ENCODE measurements at regions not wholly inside any gene's neighbourhood (a gene's known extent, or its start where the extent isn't known, plus 50 kb on each side); places are given as distances from the start of the nearest gene placed in this dataset.

DNA sequence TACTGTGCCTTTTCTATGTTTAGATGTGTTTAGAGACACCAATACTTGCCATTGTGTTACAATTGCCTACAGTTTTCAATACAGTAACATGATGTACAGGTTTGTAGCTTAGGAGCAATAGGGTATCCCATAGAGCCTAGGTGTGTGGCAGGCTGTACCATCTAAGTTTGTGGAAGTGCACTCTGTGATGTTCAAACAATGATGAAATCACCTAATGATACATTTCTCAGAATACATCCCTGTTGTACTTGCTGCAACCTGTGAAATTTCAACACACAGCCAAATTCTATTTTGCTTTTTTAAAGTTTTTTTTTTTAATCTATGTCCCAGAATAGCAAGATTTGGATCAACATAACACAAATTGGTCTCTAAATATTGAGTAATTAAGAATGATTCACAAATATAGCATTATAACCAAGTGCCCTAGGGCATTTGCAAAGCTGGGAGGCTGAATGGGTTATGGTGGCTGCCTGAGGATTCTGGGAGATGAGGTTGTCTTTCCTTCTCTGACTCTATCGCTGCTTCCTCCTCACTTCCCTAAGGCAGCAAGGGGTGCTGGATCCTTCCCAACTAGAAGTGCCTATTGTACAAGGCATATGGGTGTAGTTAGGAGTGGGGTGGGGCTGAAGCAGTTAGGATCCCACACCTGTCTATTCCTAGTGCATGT is 78.3 kb downstream of the SKA1 start:
- TF ChIP-seq EZH2 (IDR thresholded peaks at IDR 0.05; ENCODE audit: insufficient read depth, poor library complexity, severe bottlenecking) (no peak), EZH2phosphoT487 (IDR thresholded peaks at IDR 0.05; ENCODE audit: insufficient read depth, low read depth) (no peak)

Data from GM23248 (cell line).